HG03521 (cell line): ENCODE measurements at regions not wholly inside any gene's neighbourhood (a gene's known extent, or its start where the extent isn't known, plus 50 kb on each side); places are given as distances from the start of the nearest gene placed in this dataset.

Source experiments
- ATAC-seq: cut with Tn5 transposase; IDR thresholded peaks from one replicate; pipeline ENCODE4 v1.9.1; 2021; ENCODE audit warnings: mild to moderate bottlenecking, moderate library complexity; ENCODE audit not compliant: unreplicated experiment

GRCh38 chr7:131624536-131624935 is 68.1 kb upstream of the PODXL start:
- no peak for ATAC-seq

DNA sequence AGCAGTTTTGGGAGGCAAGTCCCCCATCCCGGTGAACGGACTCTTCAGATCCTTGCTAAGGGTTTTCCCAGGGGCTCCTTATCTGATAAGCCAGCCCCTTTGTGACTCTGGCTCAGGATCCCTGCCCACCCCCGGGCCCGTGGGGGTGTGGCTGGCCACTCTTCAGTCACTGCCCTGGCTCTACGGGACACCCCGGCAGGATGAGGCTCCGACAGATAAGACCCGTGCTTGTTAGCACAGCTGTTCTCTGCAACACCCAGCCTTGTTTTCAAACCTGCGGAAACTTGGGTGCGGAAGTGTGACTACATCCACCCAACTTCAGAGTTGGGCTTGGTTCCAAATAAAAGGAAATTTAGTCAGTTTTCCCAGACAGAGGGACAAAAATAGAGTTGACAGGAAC is 66.7 kb upstream of the PODXL start:
- no peak for ATAC-seq

DNA sequence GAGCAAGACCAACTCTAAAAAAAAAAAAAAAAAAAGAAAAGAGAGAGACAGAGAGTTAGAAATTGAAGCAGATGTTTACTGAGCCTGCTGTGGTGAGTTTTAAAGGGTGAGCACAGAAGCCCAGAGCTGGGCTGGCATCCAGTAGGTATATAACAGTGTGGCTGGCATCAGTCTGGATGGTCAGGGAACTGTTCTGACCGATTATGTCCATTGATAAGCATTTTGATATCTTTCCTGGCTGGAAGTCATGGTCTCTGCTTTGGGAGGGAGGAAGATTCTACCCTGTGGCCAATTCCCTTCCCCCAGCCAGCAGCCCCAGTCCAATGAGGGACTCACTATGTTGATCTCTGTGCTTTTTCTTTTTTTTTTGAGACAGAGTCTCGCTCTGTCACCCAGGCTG is 65.2 kb upstream of the PODXL start:
- ATAC-seq, result no peak

GRCh38 chr7:131620673-131621609 is 64.5 kb upstream of the PODXL start:
- no peak for ATAC-seq

DNA sequence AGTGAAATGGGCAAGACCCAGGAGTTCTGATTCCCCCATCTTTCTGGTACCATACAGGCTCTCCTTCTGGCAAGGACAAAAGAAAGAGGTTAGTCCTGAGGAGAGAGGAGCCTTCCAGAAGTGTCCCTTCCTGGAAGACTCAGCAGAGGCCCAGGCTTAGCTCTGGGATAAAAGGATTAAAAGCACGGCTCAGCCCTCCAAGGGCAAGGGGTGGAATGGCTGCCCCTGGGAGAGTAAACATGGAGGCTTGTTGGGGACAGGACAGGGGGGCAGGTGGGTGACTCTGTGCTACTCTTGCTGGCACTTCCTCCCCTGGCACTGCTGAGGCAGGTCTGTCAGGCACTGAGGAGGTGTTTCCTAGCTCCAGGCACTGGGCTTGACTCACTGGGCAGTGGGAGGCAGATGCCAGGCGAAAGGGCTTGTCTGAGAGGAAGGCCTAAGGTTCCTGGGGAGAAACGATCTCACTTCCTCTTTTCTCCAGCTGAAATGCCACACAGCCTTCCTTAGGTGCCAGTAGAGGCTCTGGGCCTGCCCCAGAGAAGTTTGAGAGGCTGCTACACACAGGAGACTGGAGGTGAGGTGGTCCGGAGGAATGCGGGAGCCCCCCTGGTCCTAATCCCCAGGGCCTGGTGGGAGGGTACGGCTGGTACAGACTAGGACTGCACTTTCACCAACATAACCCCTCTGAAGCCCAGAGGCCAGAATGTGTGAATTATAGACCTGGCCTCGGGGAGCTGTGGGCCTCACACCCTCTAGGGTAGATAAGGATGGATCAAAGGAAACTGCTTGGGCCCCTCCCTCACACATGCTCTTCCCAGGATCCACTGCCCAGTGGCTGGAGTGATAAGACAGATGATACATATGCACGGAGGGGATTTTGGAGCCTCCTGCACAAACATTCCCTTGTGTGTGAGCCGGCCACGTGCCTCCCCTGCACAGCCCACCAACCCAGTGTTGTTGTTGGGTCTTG is 63.2 kb upstream of the PODXL start:
- no peak for ATAC-seq

DNA sequence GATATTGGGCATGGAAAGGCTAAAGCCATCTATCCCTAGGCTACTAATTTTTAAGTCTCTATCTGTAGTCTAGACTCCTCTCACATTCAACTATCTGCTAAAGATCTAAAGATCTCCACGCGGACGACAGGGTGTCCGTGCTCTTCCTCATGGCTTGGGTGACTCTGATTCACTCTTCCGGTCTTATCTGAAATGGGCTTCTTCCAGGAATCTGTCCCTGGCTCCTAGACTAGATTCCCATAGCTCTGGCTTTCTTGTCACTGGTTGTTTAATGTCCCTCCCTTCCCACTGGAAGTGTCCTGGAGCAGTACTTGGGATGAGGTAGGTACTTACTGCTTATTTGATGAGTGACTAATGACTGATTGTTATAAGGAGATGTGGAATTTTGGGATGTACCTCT is 62.0 kb upstream of the PODXL start:
- ATAC-seq, result no peak

DNA sequence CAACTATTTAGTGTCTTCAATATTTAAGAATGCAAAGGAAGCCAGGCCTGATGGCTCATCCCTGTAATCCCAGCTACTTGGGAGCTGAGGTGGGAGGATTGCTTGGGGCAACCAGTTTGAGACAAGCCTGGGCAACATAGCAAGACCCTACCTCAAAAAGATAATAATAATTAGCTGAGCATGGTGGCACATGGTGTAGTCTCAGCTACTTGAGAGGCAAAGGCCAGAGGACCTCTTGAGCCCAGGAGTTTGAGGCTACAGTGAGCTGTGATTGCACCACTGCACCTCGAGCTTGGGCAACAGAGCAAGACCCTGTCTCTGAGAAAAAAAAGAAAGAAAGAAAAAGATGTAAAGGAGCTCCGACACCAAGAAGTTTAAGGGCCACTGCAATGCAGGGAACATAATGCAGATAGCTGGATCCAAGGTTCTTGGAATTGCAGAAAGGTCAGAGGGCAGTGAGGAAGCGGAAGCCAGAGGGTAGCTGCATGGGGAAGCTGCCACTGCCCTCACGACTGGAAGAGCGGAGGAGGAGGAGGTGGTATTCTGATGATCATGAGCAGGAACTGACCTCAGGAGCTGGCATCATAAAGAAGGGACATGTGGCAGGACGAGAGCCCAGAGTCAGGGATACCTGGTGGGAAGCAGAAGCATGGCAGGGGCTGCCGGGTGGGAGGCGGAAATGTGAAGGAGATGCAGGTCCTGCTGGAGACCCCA is 60.2 kb upstream of the PODXL start:
- ATAC-seq, result no peak

DNA sequence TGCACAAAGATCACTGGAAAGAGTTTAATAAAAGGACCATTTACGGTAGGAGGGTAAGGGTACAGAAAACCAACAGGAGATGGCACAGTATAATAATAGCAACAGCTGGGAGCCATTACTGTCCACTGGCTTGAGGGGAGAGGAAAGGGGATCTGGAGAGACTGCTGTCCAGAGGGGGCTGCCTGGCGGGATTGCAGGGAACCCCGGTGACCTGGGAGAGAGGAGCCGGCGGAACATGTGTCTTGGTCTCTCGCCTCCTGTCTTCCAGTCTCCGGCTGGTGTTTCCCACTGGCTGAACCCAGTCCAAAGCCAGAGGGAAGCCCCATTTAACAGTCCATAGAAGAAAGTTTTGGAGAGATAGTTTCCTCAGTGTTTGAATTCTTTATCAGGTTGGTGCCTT is 57.5 kb upstream of the PODXL start:
- ATAC-seq, result no peak

- no peak for ATAC-seq
Observed at GRCh38 chr7:131610007-131610406, 53.6 kb upstream of the PODXL start.

GRCh38 chr7:131608116-131608500 is 51.7 kb upstream of the PODXL start:
- ATAC-seq, result no peak

GRCh38 chr7:131607291-131608115 is 51.1 kb upstream of the PODXL start:
- ATAC-seq, result no peak

GRCh38 chr7:131606346-131607290 is 50.2 kb upstream of the PODXL start:
- ATAC-seq, result no peak
